ENCODE measurements at regions not wholly inside any gene's neighbourhood (a gene's known extent, or its start where the extent isn't known, plus 50 kb on each side); places are given as distances from the start of the nearest gene placed in this dataset.

- no peak for DNase-seq (ENCODE audit: low read depth, low spot score)
Measured at GRCh38 chr5:3654515-3654914, 58.9 kb downstream of the IRX1 start.

- DNase-seq (ENCODE audit: low read depth, low spot score): no peak
Measured at GRCh38 chr5:3656803-3657202, 61.2 kb downstream of the IRX1 start.

- DNase-seq (ENCODE audit: low read depth, low spot score): no peak
Measured at GRCh38 chr5:3657364-3658022, 61.9 kb downstream of the IRX1 start.

GRCh38 chr5:3658929-3659328, 63.3 kb downstream of the IRX1 start:
- no peak for DNase-seq (ENCODE audit: low read depth, low spot score)

GRCh38 chr5:3659907-3660306, 64.3 kb downstream of the IRX1 start:
- DNase-seq (ENCODE audit: low read depth, low spot score): no peak

GRCh38 chr5:3660630-3661029, 65.0 kb downstream of the IRX1 start:
- DNase-seq (ENCODE audit: low read depth, low spot score): no peak

- DNase-seq (ENCODE audit: low read depth, low spot score): no peak
Measured at GRCh38 chr5:3661755-3662296, 66.2 kb downstream of the IRX1 start.

GRCh38 chr5:3662344-3662743, 66.7 kb downstream of the IRX1 start:
- no peak for DNase-seq (ENCODE audit: low read depth, low spot score)

GRCh38 chr5:3671337-3671736, 75.7 kb downstream of the IRX1 start:
- no peak for DNase-seq (ENCODE audit: low read depth, low spot score)

- DNase-seq (ENCODE audit: low read depth, low spot score): no peak
Measured at GRCh38 chr5:3678801-3679200, 83.2 kb downstream of the IRX1 start.

- no peak for DNase-seq (ENCODE audit: low read depth, low spot score)
Measured at GRCh38 chr5:3680821-3681220, 85.2 kb downstream of the IRX1 start.

GRCh38 chr5:3684118-3684517, 88.5 kb downstream of the IRX1 start:
- no peak for DNase-seq (ENCODE audit: low read depth, low spot score)

- no peak for DNase-seq (ENCODE audit: low read depth, low spot score)
Measured at GRCh38 chr5:3684771-3685354, 89.2 kb downstream of the IRX1 start.

GRCh38 chr5:3694819-3695218, 99.2 kb downstream of the IRX1 start:
- peak; percentile 84 for DNase-seq (ENCODE audit: low read depth, low spot score)

GRCh38 chr5:3695818-3696217, 100.2 kb downstream of the IRX1 start:
- DNase-seq (ENCODE audit: low read depth, low spot score): no peak

GRCh38 chr5:3698412-3698811, 102.8 kb downstream of the IRX1 start:
- DNase-seq (ENCODE audit: low read depth, low spot score): no peak

GRCh38 chr5:3701694-3702093, 106.1 kb downstream of the IRX1 start:
- DNase-seq (ENCODE audit: low read depth, low spot score): no peak

GRCh38 chr5:3704661-3705060, 109.0 kb downstream of the IRX1 start:
- DNase-seq (ENCODE audit: low read depth, low spot score): no peak

GRCh38 chr5:3709068-3709716, 113.6 kb downstream of the IRX1 start:
- DNase-seq (ENCODE audit: low read depth, low spot score): peak; percentile 7

- DNase-seq (ENCODE audit: low read depth, low spot score): no peak
Measured at GRCh38 chr5:3709717-3710348, 114.2 kb downstream of the IRX1 start.

- no peak for DNase-seq (ENCODE audit: low read depth, low spot score)
Measured at GRCh38 chr5:3715062-3715461, 119.4 kb downstream of the IRX1 start.

- no peak for DNase-seq (ENCODE audit: low read depth, low spot score)
Measured at GRCh38 chr5:3729631-3730030, 134.0 kb downstream of the IRX1 start.
